SK-N-SH (cell line): ENCODE measurements at regions not wholly inside any gene's neighbourhood (a gene's known extent, or its start where the extent isn't known, plus 50 kb on each side); places are given as distances from the start of the nearest gene placed in this dataset.

ENCODE experiments used
- CTCF ChIA-PET: fragments of 300-600, 350-600 bp; formaldehyde crosslinking; extraction: SDS; loops from one replicate; lab custom pipeline; 2021; lab: Yijun Ruan, JAX
- POLR2A ChIA-PET: fragments of 350-600 bp; sonication (Branson Sonifier 250); formaldehyde crosslinking; extraction: SDS; loops from one replicate; lab custom pipeline; 2020; ENCODE audit warnings: antibody characterized with exemption, inconsistent platforms; lab: Yijun Ruan, JAX
- DNase-seq: peaks from one replicate; pipeline ENCODE4 v3.0.0; 2012
- H2AFZ ChIP-seq: fragments of 200-600 bp; sonication (generic); 2 replicates; pipeline ENCODE4 v1.8.1; 2016; ENCODE audit warnings: antibody characterized with exemption, mild to moderate bottlenecking, low read depth
- H3F3A ChIP-seq: fragments of 200-600 bp; sonication (generic); replicated peaks from 2 replicates; pipeline ENCODE3; 2016; ENCODE audit warnings: antibody characterized with exemption, mild to moderate bottlenecking; ENCODE audit not compliant: insufficient read depth
- H3K27ac ChIP-seq, 2 experiments: fragments of 200-500 bp in 1 of 2; fragments of 200-600 bp in 1 of 2; sonication (Bioruptor generic) in 1 of 2; sonication (generic), shearing (Covaris generic) in 1 of 2; 2 replicates each; pipeline versions ENCODE4 v1.5.1 to v1.6.1; 2014 to 2016; ENCODE audit warnings: low read depth in 2 of 2, inconsistent platforms in 1 of 2, low read length in 1 of 2, mild to moderate bottlenecking in 1 of 2, mixed read lengths in 1 of 2
- H3K27me3 ChIP-seq: fragments of 200-600 bp; sonication (generic), shearing (Covaris generic); 2 replicates; pipeline ENCODE4 v1.6.1; 2016; ENCODE audit warnings: mixed run types; ENCODE audit not compliant: insufficient read depth
- H3K36me3 ChIP-seq, 2 experiments: fragments of 200-500 bp in 1 of 2; fragments of 200-600 bp in 1 of 2; sonication (Bioruptor generic) in 1 of 2; sonication (generic) in 1 of 2; replicated peaks in 1 of 2; 2 replicates each; pipeline versions ENCODE3 to v1.5.1; 2014 to 2016; ENCODE audit warnings: low read length in 1 of 2, mild to moderate bottlenecking in 1 of 2; ENCODE audit not compliant: insufficient read depth in 2 of 2, control insufficient read depth in 1 of 2
- H3K4me1 ChIP-seq, 2 experiments: fragments of 200-500 bp in 1 of 2; fragments of 200-600 bp in 1 of 2; sonication (Bioruptor generic) in 1 of 2; sonication (generic), shearing (Covaris generic) in 1 of 2; 2 replicates each; pipeline versions ENCODE4 v1.5.1 to v1.6.1; 2014 to 2016; ENCODE audit warnings: low read depth in 1 of 2, low read length in 1 of 2, mixed run types in 1 of 2; ENCODE audit not compliant: insufficient read depth in 2 of 2, control insufficient read depth in 1 of 2
- H3K4me2 ChIP-seq: fragments of 200-600 bp; sonication (generic), shearing (Covaris generic); 2 replicates; pipeline ENCODE4 v1.6.1; 2017; ENCODE audit warnings: mixed run types
- H3K4me3 ChIP-seq, 2 experiments: fragments of 200-500 bp in 1 of 2; fragments of 200-600 bp in 1 of 2; sonication (Bioruptor generic) in 1 of 2; sonication (generic), shearing (Covaris generic) in 1 of 2; 2 replicates each; pipeline versions ENCODE4 v1.5.1 to v1.8.1; 2014 to 2016; ENCODE audit warnings: low read depth in 2 of 2, inconsistent platforms in 1 of 2, low read length in 1 of 2, mild to moderate bottlenecking in 1 of 2, mixed read lengths in 1 of 2, moderate library complexity in 1 of 2
- H3K79me2 ChIP-seq: fragments of 200-600 bp; sonication (generic); 2 replicates; pipeline ENCODE4 v1.8.1; 2017; ENCODE audit warnings: mild to moderate bottlenecking; ENCODE audit not compliant: insufficient read depth
- H3K9ac ChIP-seq: fragments of 200-600 bp; sonication (generic); 2 replicates; pipeline ENCODE4 v1.6.1; 2017; ENCODE audit warnings: mixed run types
- H3K9me2 ChIP-seq: fragments of 200-600 bp; sonication (generic); 2 replicates; pipeline ENCODE4 v1.6.1; 2017; ENCODE audit warnings: mixed run types
- H3K9me3 ChIP-seq: fragments of 200-600 bp; sonication (generic); 2 replicates; pipeline ENCODE4 v1.6.1; 2017; ENCODE audit warnings: mixed run types, mild to moderate bottlenecking, moderate library complexity
- H4K20me1 ChIP-seq: fragments of 200-600 bp; sonication (generic); 2 replicates; pipeline ENCODE4 v1.6.1; 2017; ENCODE audit warnings: mild to moderate bottlenecking, mixed run types; ENCODE audit not compliant: insufficient read depth
- CHD2 ChIP-seq: fragments of 150-350 bp; IDR thresholded peaks from 2 replicates; pipeline ENCODE4 v1.6.1; 2018; ENCODE audit warnings: low read length; ENCODE audit not compliant: partially characterized antibody
- FOSL2 ChIP-seq: IDR thresholded peaks from 2 replicates; pipeline ENCODE4 v1.4.0; 2012; ENCODE audit warnings: low read depth, mild to moderate bottlenecking, moderate library complexity, borderline replicate concordance
- FOXJ3 ChIP-seq: sonication (generic); formaldehyde crosslinking; IDR thresholded peaks from 2 replicates; pipeline ENCODE4 v1.5.1; 2020; ENCODE audit warnings: mild to moderate bottlenecking, missing genetic modification reagents
- FOXM1 ChIP-seq: IDR thresholded peaks from 2 replicates; pipeline ENCODE4 v1.4.0; 2012; ENCODE audit warnings: low read depth, mild to moderate bottlenecking
- GABPA ChIP-seq: IDR thresholded peaks from 2 replicates; pipeline ENCODE4 v1.4.0; 2012; ENCODE audit warnings: low read depth, mild to moderate bottlenecking
- GATA2 ChIP-seq: sonication (generic); formaldehyde crosslinking; IDR thresholded peaks from 2 replicates; pipeline ENCODE4 v1.5.0; 2020; ENCODE audit warnings: mild to moderate bottlenecking, missing genetic modification reagents
- IRF3 ChIP-seq: fragments of 150-350 bp; IDR thresholded peaks from 2 replicates; pipeline ENCODE4 v1.6.1; 2016; ENCODE audit warnings: mild to moderate bottlenecking, low read depth, low read length
- MAX ChIP-seq: IDR thresholded peaks from 2 replicates; pipeline ENCODE4 v1.4.0; 2012; ENCODE audit warnings: low read depth
- MXI1 ChIP-seq: IDR thresholded peaks from 2 replicates; pipeline ENCODE4 v1.6.1; 2012; ENCODE audit warnings: mild to moderate bottlenecking, low read depth, low read length, improper control_type of control experiment
- NFIC ChIP-seq: IDR thresholded peaks from 2 replicates; pipeline ENCODE4 v1.4.0; 2012; ENCODE audit warnings: borderline replicate concordance
- NRF1 ChIP-seq: IDR thresholded peaks from 2 replicates; pipeline ENCODE4 v1.6.1; 2012; ENCODE audit warnings: low read depth, mild to moderate bottlenecking, low read length
- PBX3 ChIP-seq: IDR thresholded peaks from 2 replicates; pipeline ENCODE4; 2012
- RCOR1 ChIP-seq: fragments of 150-350 bp; IDR thresholded peaks from 2 replicates; pipeline ENCODE4 v1.6.1; 2017; ENCODE audit warnings: antibody characterized with exemption, low read length
- REST ChIP-seq: IDR thresholded peaks from 2 replicates; pipeline ENCODE4 v1.6.1; 2012; ENCODE audit warnings: mild to moderate bottlenecking, low read depth, low read length, moderate library complexity
- RFX5 ChIP-seq: IDR thresholded peaks from 2 replicates; pipeline ENCODE4 v1.6.1; 2012; ENCODE audit warnings: mild to moderate bottlenecking, improper control_type of control experiment, low read length
- TAF1 ChIP-seq: IDR thresholded peaks from 2 replicates; pipeline ENCODE4 v1.6.1; 2012; ENCODE audit warnings: low read depth, mild to moderate bottlenecking, low read length, moderate library complexity, borderline replicate concordance
- TCF12 ChIP-seq: IDR thresholded peaks from 2 replicates; pipeline ENCODE4 v1.4.0; 2012
- USF1 ChIP-seq: IDR thresholded peaks from 2 replicates; pipeline ENCODE4 v1.4.0; 2012; ENCODE audit warnings: low read depth, borderline replicate concordance
- ZBTB33 ChIP-seq: IDR thresholded peaks from 2 replicates; pipeline ENCODE4 v1.4.0; 2012; ENCODE audit warnings: low read depth, borderline replicate concordance
- WGBS: methylation state at CpG from one replicate; pipeline ENCODE4 v1.1.6; 2017; ENCODE audit warnings: low lambda C conversion rate; 5-methylcytosine and 5-hydroxymethylcytosine counted together

GRCh38 chr1:60402216-60402615 is 328.6 kb upstream of the C1orf87 start:
- Histone ChIP-seq H3K79me2 (no peaks in the 10 kb centered on the region), H3K9me2 (no peaks in the 10 kb centered on the region), H3K27ac (no peak overlapping the region), H3K27me3 (no peaks in the 10 kb centered on the region), H4K20me1 (no peaks in the 10 kb centered on the region), H3K9ac (no peak overlapping the region), H3K4me3 (no peak overlapping the region), H3K4me2 (no peak overlapping the region), H3K4me1 (no peaks in the 10 kb centered on the region), H2AFZ (no peak overlapping the region), H3K9me3 (no peaks in the 10 kb centered on the region), H3F3A (no peaks in the 10 kb centered on the region), H3K36me3 (no peaks in the 10 kb centered on the region)
- TF ChIP-seq MAX (no peak), FOXM1 (no peak), FOSL2 (no peak), TCF12 (no peak), REST (no peak), NFIC (no peak), FOXJ3 (no peak), MXI1 (no peak), GABPA (no peak), USF1 (no peak), IRF3 (no peak), CHD2 (no peak), TAF1 (no peak), PBX3 (no peak), GATA2 (CRISPR knock-in tag) (no peak), NRF1 (no peak), RFX5 (no peak), RCOR1 (no peak), ZBTB33 (no peak)
- WGBS, result 84% methylated on average over 3 of the region's 3 CpGs
- DNase-seq, result no peak
- POLR2A ChIA-PET, result no interaction called here
- CTCF ChIA-PET, result no interaction called here
